VCaP (cell line): ENCODE measurements at regions not wholly inside any gene's neighbourhood (a gene's known extent, or its start where the extent isn't known, plus 50 kb on each side); places are given as distances from the start of the nearest gene placed in this dataset.

Experiments used
- H3K27ac ChIP-seq: fragments of 450-650 bp; 2 replicates; pipeline ENCODE4 v1.5.1; 2017
- TF ChIP-seq, protein P1 (sequence below): fragments of 450-650 bp; conservative IDR thresholded peaks from 2 replicates; pipeline ENCODE4 v1.5.1; 2017; ENCODE audit warnings: mild to moderate bottlenecking, moderate library complexity

DNA sequence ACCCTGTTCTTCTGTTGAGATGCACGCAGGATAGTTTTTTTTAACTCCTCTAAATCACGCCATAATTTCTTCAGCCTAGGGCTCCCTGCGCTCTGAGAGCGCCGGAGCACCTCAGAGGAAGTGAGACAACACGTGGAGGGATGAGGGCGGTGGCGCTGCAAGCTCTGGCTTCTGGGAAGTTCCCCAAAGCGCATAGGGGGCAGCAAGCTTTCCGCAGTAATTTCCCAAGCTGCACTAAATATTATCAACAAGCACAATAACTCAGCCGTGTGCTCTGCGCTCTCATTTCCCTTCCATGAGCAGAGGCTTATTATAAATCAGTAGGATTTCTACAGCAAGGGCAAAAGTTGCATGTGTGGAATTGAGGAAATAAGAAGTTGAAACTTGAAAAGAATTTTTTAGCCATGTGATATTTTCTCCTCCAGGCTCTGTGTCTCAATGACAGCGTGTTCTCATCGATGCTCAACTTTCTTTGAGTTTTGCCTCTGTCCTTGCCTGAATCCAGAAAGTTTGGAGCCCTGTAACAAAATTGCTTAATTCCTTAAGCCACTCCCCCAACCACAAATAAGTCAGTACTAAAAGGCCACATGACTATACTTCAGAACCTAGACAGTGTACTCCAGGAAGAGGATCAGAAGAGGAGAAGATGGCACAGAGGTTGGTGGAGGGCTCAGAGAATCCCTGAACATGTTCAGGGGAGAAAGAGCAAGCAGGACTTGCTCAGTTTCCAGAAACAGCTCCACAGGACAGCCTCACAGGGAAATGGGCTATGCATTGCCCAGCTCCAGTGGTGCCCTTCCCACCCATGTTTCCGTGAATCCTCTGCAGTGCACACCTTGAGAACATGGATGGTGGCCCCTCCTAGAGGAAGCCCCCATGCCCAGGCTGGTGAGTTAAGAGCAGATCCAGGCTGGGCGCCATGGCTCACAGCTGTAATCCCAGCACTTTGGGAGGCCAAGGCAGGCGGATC lies 221.5 kb upstream of the GHITM start:
- H3K27ac ChIP-seq = no peak overlapping the region
- TF ChIP-seq, protein P1, sequence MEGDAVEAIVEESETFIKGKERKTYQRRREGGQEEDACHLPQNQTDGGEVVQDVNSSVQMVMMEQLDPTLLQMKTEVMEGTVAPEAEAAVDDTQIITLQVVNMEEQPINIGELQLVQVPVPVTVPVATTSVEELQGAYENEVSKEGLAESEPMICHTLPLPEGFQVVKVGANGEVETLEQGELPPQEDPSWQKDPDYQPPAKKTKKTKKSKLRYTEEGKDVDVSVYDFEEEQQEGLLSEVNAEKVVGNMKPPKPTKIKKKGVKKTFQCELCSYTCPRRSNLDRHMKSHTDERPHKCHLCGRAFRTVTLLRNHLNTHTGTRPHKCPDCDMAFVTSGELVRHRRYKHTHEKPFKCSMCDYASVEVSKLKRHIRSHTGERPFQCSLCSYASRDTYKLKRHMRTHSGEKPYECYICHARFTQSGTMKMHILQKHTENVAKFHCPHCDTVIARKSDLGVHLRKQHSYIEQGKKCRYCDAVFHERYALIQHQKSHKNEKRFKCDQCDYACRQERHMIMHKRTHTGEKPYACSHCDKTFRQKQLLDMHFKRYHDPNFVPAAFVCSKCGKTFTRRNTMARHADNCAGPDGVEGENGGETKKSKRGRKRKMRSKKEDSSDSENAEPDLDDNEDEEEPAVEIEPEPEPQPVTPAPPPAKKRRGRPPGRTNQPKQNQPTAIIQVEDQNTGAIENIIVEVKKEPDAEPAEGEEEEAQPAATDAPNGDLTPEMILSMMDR = peak; percentile 66

DNA sequence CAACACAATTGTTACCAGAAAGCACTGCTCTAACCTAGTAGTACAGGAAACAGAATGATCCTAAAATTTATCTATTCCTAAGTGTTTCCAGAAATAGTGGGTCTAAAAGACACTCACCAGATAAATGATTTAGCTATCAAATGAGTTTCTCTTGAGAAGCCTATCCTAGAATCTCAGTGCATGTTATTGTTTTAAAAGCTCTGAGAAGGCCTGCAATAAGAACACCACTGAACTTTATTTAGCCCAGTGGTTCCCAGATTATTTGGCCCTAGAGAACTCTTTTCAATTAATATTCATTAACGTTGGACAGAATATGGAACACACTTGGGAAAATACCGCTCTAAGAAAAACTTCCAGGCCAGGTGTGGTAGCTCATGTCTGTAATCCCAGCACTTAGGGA lies 220.1 kb upstream of the GHITM start:
- no peak overlapping the region for H3K27ac ChIP-seq
- TF ChIP-seq, protein P1 = no peak

DNA sequence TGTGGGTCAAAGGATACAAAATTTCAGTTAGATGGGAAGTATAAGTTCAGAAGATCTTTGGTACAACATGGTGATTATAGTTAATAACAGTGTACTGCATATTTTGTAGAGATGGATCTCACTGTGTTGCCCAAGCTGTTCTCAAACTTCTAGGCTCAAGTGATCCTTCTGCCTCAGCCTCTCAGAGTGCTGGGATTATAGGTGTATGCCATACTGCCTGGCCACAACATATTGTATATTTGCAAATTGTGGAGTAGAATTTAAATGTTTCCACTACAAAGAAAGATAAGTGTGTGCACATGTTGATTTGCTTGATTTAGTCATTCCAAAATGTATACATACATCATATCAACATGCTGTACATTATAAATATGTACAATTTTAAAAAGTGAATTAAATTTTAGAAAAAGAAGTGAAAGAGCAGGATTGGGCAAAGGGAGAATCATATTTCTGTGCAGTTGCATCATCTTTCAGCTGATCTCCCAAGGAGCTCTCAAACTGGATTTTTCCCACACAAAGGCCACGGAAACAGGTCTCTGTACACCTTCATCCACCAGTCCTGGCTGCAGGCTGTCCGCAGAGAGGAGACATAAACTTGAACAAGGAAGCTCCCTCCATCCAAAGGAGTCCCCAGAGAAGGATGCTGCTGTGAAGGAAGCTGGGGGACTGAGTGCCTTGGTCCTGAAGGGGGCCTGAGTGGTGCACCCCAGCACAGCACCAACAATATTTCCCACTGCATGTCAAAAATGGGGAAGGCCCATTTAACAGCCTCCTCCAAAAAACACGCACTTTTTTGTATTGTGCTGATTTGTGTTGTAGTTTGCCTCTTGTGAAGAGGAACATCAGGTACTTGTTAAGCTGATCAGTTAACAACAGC lies 217.1 kb upstream of the GHITM start:
- TF ChIP-seq, protein P1 = no peak
- H3K27ac ChIP-seq = no peak overlapping the region

DNA sequence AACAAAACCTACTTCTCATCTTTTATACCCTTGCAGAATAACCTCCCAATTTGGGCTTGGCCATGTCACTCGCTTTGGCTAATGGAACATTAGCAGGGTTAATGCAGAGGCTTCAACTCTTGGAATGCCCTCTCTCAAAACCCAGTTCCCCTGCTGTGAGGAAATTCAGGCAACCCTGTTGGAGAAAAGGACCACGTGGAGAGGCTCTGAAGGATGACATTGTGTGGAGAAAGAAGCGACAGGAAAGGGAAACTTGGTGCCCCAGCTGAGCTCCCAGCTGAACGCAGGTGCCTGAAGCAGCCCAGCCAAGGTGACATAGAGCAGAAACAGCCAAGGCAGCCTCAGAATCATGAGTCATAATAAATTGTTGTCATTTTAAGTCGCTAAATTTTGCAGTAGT lies 214.2 kb upstream of the GHITM start:
- TF ChIP-seq, protein P1 = no peak
- no peak overlapping the region for H3K27ac ChIP-seq

DNA sequence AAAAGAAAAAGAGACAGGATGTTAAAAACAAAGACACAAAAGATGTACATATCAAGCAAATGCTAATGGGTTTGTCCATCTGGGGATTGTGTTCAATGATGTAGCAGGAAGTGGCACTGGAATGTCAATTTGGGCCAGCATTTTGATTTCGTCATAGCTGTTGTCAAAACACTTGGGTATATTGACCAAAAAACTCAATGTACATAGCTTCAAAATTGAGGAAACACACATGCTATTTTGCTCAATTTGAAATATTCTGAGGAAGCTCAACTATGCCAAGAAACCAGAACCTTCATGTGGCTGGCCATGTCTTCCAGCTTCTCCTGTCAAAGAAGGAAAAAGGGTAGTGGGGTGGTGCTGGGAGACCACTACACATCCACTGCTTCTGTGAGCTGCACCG lies 212.7 kb upstream of the GHITM start:
- TF ChIP-seq, protein P1 = no peak
- H3K27ac ChIP-seq = no peak overlapping the region

DNA sequence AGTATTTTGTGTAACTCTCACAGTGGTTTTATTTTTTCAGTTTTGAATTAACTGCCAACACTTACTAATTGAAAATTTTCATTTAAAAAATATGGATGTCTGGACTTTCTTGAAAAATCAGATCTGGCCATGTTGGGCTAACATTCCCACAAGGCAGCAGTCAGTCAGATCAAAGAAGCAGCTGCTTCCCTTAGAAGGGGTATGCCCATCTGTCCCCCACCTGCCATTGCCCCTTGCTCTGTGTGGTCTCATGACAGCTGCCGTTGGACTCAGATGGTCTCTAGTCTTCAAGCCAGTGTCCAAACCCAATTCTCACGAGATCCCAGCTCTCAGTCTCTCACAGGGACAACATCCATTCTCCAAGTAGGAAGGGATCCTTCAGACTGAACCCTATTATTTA lies 212.1 kb upstream of the GHITM start:
- TF ChIP-seq, protein P1 = no peak
- no peak overlapping the region for H3K27ac ChIP-seq

DNA sequence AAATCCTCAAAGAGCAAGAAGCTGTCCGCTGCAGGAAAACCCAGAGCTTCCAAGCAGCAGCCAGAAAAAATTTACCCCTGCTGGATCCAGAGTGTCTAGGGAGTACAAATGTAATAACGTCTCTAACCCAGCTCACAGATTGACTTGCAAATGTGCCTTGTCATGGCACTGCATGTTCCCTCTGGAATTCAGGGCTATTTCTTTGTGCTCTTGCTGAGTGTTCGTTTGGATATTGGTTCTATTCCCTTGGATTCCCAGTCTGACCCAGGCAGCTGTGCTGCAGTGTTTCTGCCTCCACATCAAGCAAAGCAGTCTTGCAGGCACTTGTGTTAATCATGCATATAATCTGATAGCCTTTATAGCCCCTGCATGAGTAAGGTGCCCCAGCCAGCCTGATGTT lies 209.9 kb upstream of the GHITM start:
- no peak overlapping the region for H3K27ac ChIP-seq
- TF ChIP-seq, protein P1 = no peak
